ENCODE measurements at regions not wholly inside any gene's neighbourhood (a gene's known extent, or its start where the extent isn't known, plus 50 kb on each side); places are given as distances from the start of the nearest gene placed in this dataset.

- no peak overlapping the region for H4K91ac ChIP-seq (ENCODE audit: low read length)
- H3K9ac ChIP-seq (ENCODE audit: low read length) = no peak overlapping the region
- no peak overlapping the region for H2BK15ac ChIP-seq (ENCODE audit: low read depth, poor library complexity, severe bottlenecking)
- H2BK5ac ChIP-seq (ENCODE audit: low read depth, low read length, poor library complexity, severe bottlenecking) = no peak overlapping the region
- no peak for DNase-seq
- H3K23ac ChIP-seq (ENCODE audit: low read length in 2 of 2) = no peak overlapping the region
- 75% methylated on average over 1 of the region's 1 CpG for WGBS
- no peaks in the 10 kb centered on the region for H3K79me1 ChIP-seq (replicated peaks; ENCODE audit: low read length, poor library complexity, severe bottlenecking)
- no peaks in the 10 kb centered on the region for H3K9me3 ChIP-seq (ENCODE audit: control insufficient read depth, low read length)
- no peak overlapping the region for H3K4ac ChIP-seq (ENCODE audit: low read depth in 1 of 2, low read length in 2 of 2)
- no peak overlapping the region for H4K8ac ChIP-seq (ENCODE audit: low read length)
- no peak overlapping the region for H2AFZ ChIP-seq (ENCODE audit: low read depth, low read length)
- H3K27me3 ChIP-seq (ENCODE audit: control insufficient read depth in 1 of 2, insufficient read depth in 1 of 2, low read length in 2 of 2) = peaks cover 28 to 38% of the 10 kb centered on the region in 2 experiments
- no peak overlapping the region for H3K4me3 ChIP-seq (ENCODE audit: insufficient read depth in 1 of 2, low read depth in 1 of 2, low read length in 2 of 2)
- no peak overlapping the region for H2BK12ac ChIP-seq (ENCODE audit: low read length in 2 of 2)
- H3K27ac ChIP-seq (ENCODE audit: low read length, poor library complexity, severe bottlenecking) = no peak overlapping the region
- H3K4me2 ChIP-seq (ENCODE audit: low read length, poor library complexity, severe bottlenecking) = no peak overlapping the region
- peaks cover 3% of the 10 kb centered on the region for H3K4me1 ChIP-seq (ENCODE audit: control insufficient read depth, insufficient read depth, low read depth, low read length)
- H3K36me3 ChIP-seq (ENCODE audit: control insufficient read depth in 1 of 2, insufficient read depth in 2 of 2, low read depth in 1 of 2, low read length in 2 of 2) = no peaks in the 10 kb centered on the region
- no peak overlapping the region for H2AK5ac ChIP-seq (ENCODE audit: low read length, severe bottlenecking)
- H3K14ac ChIP-seq (ENCODE audit: low read length in 2 of 2) = no peak overlapping the region
- H2BK120ac ChIP-seq (ENCODE audit: low read depth, low read length) = no peak overlapping the region
- H3K18ac ChIP-seq (ENCODE audit: low read depth in 1 of 2, low read length in 2 of 2) = no peak overlapping the region
Measured at GRCh38 chr6:37766717-37767116, 52.8 kb upstream of the ZFAND3 start.

DNA sequence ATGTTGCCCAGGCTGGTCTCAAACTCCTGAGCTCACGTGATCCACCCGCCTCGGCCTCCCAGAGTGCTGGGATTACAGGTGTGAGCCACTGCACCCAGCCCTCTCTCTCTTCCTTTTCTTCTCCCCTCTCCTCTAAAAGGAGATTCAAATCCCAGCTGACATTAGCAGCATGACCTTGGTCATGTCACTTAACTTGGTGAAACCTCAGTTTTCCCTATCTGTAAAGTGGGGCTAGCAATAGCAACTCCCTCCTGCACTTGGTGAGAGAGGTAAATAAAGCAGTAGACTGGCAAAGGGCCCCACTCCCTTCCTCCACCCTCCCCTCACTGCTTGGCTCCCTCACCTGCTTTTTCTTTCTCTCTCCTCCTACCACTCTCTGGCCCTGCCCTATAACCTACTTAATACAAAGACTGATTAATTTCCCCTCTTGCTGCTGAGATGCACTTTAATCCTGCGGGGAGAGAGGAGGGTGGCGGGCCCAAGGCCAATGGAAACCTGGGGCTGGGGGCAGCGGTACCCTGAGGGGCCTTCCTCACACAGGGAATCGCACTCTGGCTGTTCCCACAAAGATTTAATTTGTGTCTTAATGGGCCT, 54.2 kb upstream of the ZFAND3 start:
- no peak overlapping the region for H3K14ac ChIP-seq (ENCODE audit: low read length in 2 of 2)
- peaks cover 3% of the 10 kb centered on the region for H3K4me1 ChIP-seq (ENCODE audit: control insufficient read depth, insufficient read depth, low read depth, low read length)
- no peak overlapping the region for H4K91ac ChIP-seq (ENCODE audit: low read length)
- no peak overlapping the region for H2BK15ac ChIP-seq (ENCODE audit: low read depth, poor library complexity, severe bottlenecking)
- no peak overlapping the region for H3K4me2 ChIP-seq (ENCODE audit: low read length, poor library complexity, severe bottlenecking)
- H3K23ac ChIP-seq (ENCODE audit: low read length in 2 of 2) = no peak overlapping the region
- no peak overlapping the region for H3K18ac ChIP-seq (ENCODE audit: low read depth in 1 of 2, low read length in 2 of 2)
- H2BK12ac ChIP-seq (ENCODE audit: low read length in 2 of 2) = no peak overlapping the region
- peaks cover 29 to 42% of the 10 kb centered on the region in 2 experiments for H3K27me3 ChIP-seq (ENCODE audit: control insufficient read depth in 1 of 2, insufficient read depth in 1 of 2, low read length in 2 of 2)
- 70% methylated on average over 6 of the region's 7 CpGs for WGBS
- no peak overlapping the region for H3K4ac ChIP-seq (ENCODE audit: low read depth in 1 of 2, low read length in 2 of 2)
- no peak overlapping the region for H3K4me3 ChIP-seq (ENCODE audit: insufficient read depth in 1 of 2, low read depth in 1 of 2, low read length in 2 of 2)
- H3K9ac ChIP-seq (ENCODE audit: low read length) = no peak overlapping the region
- H2AFZ ChIP-seq (ENCODE audit: low read depth, low read length) = no peak overlapping the region
- no peak overlapping the region for H3K27ac ChIP-seq (ENCODE audit: low read length, poor library complexity, severe bottlenecking)
- H3K79me1 ChIP-seq (replicated peaks; ENCODE audit: low read length, poor library complexity, severe bottlenecking) = no peaks in the 10 kb centered on the region
- H3K9me3 ChIP-seq (ENCODE audit: control insufficient read depth, low read length) = no peaks in the 10 kb centered on the region
- no peak overlapping the region for H4K8ac ChIP-seq (ENCODE audit: low read length)
- no peak overlapping the region for H2BK120ac ChIP-seq (ENCODE audit: low read depth, low read length)
- H2AK5ac ChIP-seq (ENCODE audit: low read length, severe bottlenecking) = no peak overlapping the region
- H2BK5ac ChIP-seq (ENCODE audit: low read depth, low read length, poor library complexity, severe bottlenecking) = no peak overlapping the region
- H3K36me3 ChIP-seq (ENCODE audit: control insufficient read depth in 1 of 2, insufficient read depth in 2 of 2, low read depth in 1 of 2, low read length in 2 of 2) = no peaks in the 10 kb centered on the region
- no peak for DNase-seq

DNA sequence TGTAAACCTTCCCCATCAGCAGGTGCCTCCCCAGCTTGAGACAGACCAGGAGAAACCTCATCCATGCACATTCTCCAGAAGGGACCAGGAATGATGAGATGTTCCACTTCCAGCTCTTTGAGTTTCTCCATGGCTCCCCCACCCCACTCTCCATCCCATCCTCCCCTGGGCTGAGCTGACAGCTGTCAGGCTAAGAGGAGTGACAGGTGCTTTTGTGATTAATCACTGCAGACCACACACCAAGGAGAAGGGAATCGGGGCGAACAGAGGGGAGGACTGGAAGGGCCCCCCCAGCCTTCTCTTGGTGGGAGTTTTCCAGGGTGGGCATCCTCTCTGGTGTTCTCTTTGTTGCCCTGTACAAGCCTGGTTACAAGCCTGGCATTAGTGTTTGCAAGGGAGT, 56.1 kb upstream of the ZFAND3 start:
- Histone ChIP-seq H2AK5ac (ENCODE audit: low read length, severe bottlenecking) (no peak overlapping the region), H3K4me3 (ENCODE audit: insufficient read depth in 1 of 2, low read depth in 1 of 2, low read length in 2 of 2) (no peak overlapping the region), H3K27ac (ENCODE audit: low read length, poor library complexity, severe bottlenecking) (no peak overlapping the region), H4K8ac (ENCODE audit: low read length) (no peak overlapping the region), H3K18ac (ENCODE audit: low read depth in 1 of 2, low read length in 2 of 2) (no peak overlapping the region), H3K4me1 (ENCODE audit: control insufficient read depth, insufficient read depth, low read depth, low read length) (peaks cover 3% of the 10 kb centered on the region), H4K91ac (ENCODE audit: low read length) (no peak overlapping the region), H3K36me3 (ENCODE audit: control insufficient read depth in 1 of 2, insufficient read depth in 2 of 2, low read depth in 1 of 2, low read length in 2 of 2) (no peaks in the 10 kb centered on the region), H2BK5ac (ENCODE audit: low read depth, low read length, poor library complexity, severe bottlenecking) (no peak overlapping the region), H2AFZ (ENCODE audit: low read depth, low read length) (no peak overlapping the region), H3K9me3 (ENCODE audit: control insufficient read depth, low read length) (no peaks in the 10 kb centered on the region), H2BK15ac (ENCODE audit: low read depth, poor library complexity, severe bottlenecking) (no peak overlapping the region), H3K27me3 (ENCODE audit: control insufficient read depth in 1 of 2, insufficient read depth in 1 of 2, low read length in 2 of 2) (peaks cover 36 to 50% of the 10 kb centered on the region in 2 experiments), H3K79me1 (replicated peaks; ENCODE audit: low read length, poor library complexity, severe bottlenecking) (no peaks in the 10 kb centered on the region), H3K9ac (ENCODE audit: low read length) (no peak overlapping the region), H2BK120ac (ENCODE audit: low read depth, low read length) (no peak overlapping the region), H3K14ac (ENCODE audit: low read length in 2 of 2) (no peak overlapping the region), H2BK12ac (ENCODE audit: low read length in 2 of 2) (no peak overlapping the region), H3K4ac (ENCODE audit: low read depth in 1 of 2, low read length in 2 of 2) (no peak overlapping the region), H3K23ac (ENCODE audit: low read length in 2 of 2) (no peak overlapping the region), H3K4me2 (ENCODE audit: low read length, poor library complexity, severe bottlenecking) (no peak overlapping the region)
- 41% methylated on average over 2 of the region's 2 CpGs for WGBS
- DNase-seq = no peak

- Histone ChIP-seq H3K9me3 (ENCODE audit: control insufficient read depth, low read length) (no peaks in the 10 kb centered on the region), H4K91ac (ENCODE audit: low read length) (no peak overlapping the region), H3K4me3 (ENCODE audit: insufficient read depth in 1 of 2, low read depth in 1 of 2, low read length in 2 of 2) (no peak overlapping the region), H2BK120ac (ENCODE audit: low read depth, low read length) (no peak overlapping the region), H2BK12ac (ENCODE audit: low read length in 2 of 2) (no peak overlapping the region), H4K8ac (ENCODE audit: low read length) (no peak overlapping the region), H3K36me3 (ENCODE audit: control insufficient read depth in 1 of 2, insufficient read depth in 2 of 2, low read depth in 1 of 2, low read length in 2 of 2) (no peaks in the 10 kb centered on the region), H3K4ac (ENCODE audit: low read depth in 1 of 2, low read length in 2 of 2) (no peak overlapping the region), H3K27ac (ENCODE audit: low read length, poor library complexity, severe bottlenecking) (no peak overlapping the region), H3K18ac (ENCODE audit: low read depth in 1 of 2, low read length in 2 of 2) (no peak overlapping the region), H3K14ac (ENCODE audit: low read length in 2 of 2) (no peak overlapping the region), H2BK15ac (ENCODE audit: low read depth, poor library complexity, severe bottlenecking) (no peak overlapping the region), H2BK5ac (ENCODE audit: low read depth, low read length, poor library complexity, severe bottlenecking) (no peak overlapping the region), H3K4me1 (ENCODE audit: control insufficient read depth, insufficient read depth, low read depth, low read length) (peaks cover 3% of the 10 kb centered on the region), H2AFZ (ENCODE audit: low read depth, low read length) (no peak overlapping the region), H3K4me2 (ENCODE audit: low read length, poor library complexity, severe bottlenecking) (no peak overlapping the region), H3K23ac (ENCODE audit: low read length in 2 of 2) (no peak overlapping the region), H3K27me3 (ENCODE audit: control insufficient read depth in 1 of 2, insufficient read depth in 1 of 2, low read length in 2 of 2) (peaks cover 36 to 50% of the 10 kb centered on the region in 2 experiments), H3K79me1 (replicated peaks; ENCODE audit: low read length, poor library complexity, severe bottlenecking) (no peaks in the 10 kb centered on the region), H2AK5ac (ENCODE audit: low read length, severe bottlenecking) (no peak overlapping the region), H3K9ac (ENCODE audit: low read length) (no peak overlapping the region)
- DNase-seq = no peak
- 54% methylated on average over 4 of the region's 4 CpGs for whole genome bisulfite sequencing
Measured at GRCh38 chr6:37762806-37763205, 56.7 kb upstream of the ZFAND3 start.

All from mesenchymal stem cell (in vitro differentiated cells and primary cell).